Endothelial cell of umbilical vein (primary cell): ENCODE measurements at regions not wholly inside any gene's neighbourhood (a gene's known extent, or its start where the extent isn't known, plus 50 kb on each side); places are given as distances from the start of the nearest gene placed in this dataset.

Experiments
- BruUV-seq: library from RNA; stranded (reverse); fragments of 400-500 nt; replicated peaks from 2 replicates; lab custom pipeline; 2021; lab: Mats Ljungman, UMichigan
- CTCF ChIA-PET: fragments of 300-600, 350-600 bp; sonication (Branson Sonifier 250); formaldehyde crosslinking; loops from one replicate; lab custom pipeline; 2021; ENCODE audit warnings: antibody characterized with exemption, inconsistent platforms; lab: Charles Lee
- POLR2A ChIA-PET: fragments of 300-600, 350-600 bp; sonication (Branson Sonifier 250); formaldehyde crosslinking; loops from one replicate; lab custom pipeline; 2021; ENCODE audit warnings: antibody characterized with exemption, inconsistent platforms; lab: Charles Lee
- DNase-seq: peaks from one replicate; pipeline ENCODE4 v3.0.0-alpha.2; 2011; ENCODE audit warnings: low read depth, low spot score
- FAIRE-seq: peaks from 2 replicates; lab custom pipeline; 2011; peaks lifted over from hg19 to GRCh38; lab: Jason Lieb, UNC
- H2AFZ ChIP-seq: 2 replicates; pipeline ENCODE4 v1.6.0; 2012; ENCODE audit warnings: low read depth, low read length, control low read depth, inconsistent platforms
- H3K27ac ChIP-seq: 2 replicates; pipeline ENCODE4 v1.5.1; 2011; ENCODE audit warnings: low read depth, mild to moderate bottlenecking, control low read depth, low read length, moderate library complexity; ENCODE audit not compliant: insufficient read depth
- H3K27me3 ChIP-seq, 2 experiments: 2 replicates each; pipeline versions ENCODE4 v1.6.0 to v1.6.1; 2011; ENCODE audit warnings: low read length in 2 of 2, mixed read lengths in 1 of 2; ENCODE audit not compliant: control insufficient read depth in 2 of 2, insufficient read depth in 2 of 2
- H3K36me3 ChIP-seq, 2 experiments: 2 replicates in 1 of 2; 3 replicates in 1 of 2; pipeline ENCODE4 v1.5.1; 2011; ENCODE audit warnings: low read length in 2 of 2, mild to moderate bottlenecking in 1 of 2, moderate library complexity in 1 of 2; ENCODE audit not compliant: control insufficient read depth in 2 of 2, insufficient read depth in 2 of 2; ENCODE audit errors: extremely low read depth in 1 of 2
- H3K4me1 ChIP-seq: 3 replicates; pipeline ENCODE4 v1.5.1; 2011; ENCODE audit warnings: mild to moderate bottlenecking, low read length; ENCODE audit not compliant: control insufficient read depth, insufficient read depth; ENCODE audit errors: extremely low read depth
- H3K4me2 ChIP-seq: 2 replicates; pipeline ENCODE4 v1.6.1; 2011; ENCODE audit warnings: low read length, control low read depth, mixed read lengths; ENCODE audit not compliant: insufficient read depth
- H3K4me3 ChIP-seq, 3 experiments: fragments of 200-600 bp in 1 of 3; sonication (generic), shearing (Covaris generic) in 1 of 3; replicated peaks in 1 of 3; 2 replicates each; pipeline ENCODE4 v1.5.1; 2011 to 2016; ENCODE audit warnings: control low read depth in 3 of 3, low read length in 3 of 3, mild to moderate bottlenecking in 2 of 3, inconsistent platforms in 1 of 3, low read depth in 1 of 3, moderate library complexity in 1 of 3; ENCODE audit not compliant: insufficient read depth in 1 of 3
- H3K79me2 ChIP-seq: 2 replicates; pipeline ENCODE4 v1.6.0; 2012; ENCODE audit warnings: low read length, inconsistent platforms; ENCODE audit not compliant: control insufficient read depth, insufficient read depth
- H3K9ac ChIP-seq: replicated peaks from 2 replicates; pipeline ENCODE3; 2011; ENCODE audit warnings: low read length, control low read depth; ENCODE audit not compliant: insufficient read depth; ENCODE audit errors: extremely low read depth
- H3K9me1 ChIP-seq: replicated peaks from 3 replicates; pipeline ENCODE4 v1.6.0; 2011; ENCODE audit warnings: mild to moderate bottlenecking, low read length; ENCODE audit not compliant: control insufficient read depth, insufficient read depth; ENCODE audit errors: extremely low read depth
- H3K9me3 ChIP-seq: replicated peaks from 2 replicates; pipeline ENCODE4 v1.5.1; 2012; ENCODE audit warnings: low read length, inconsistent platforms; ENCODE audit not compliant: control insufficient read depth, insufficient read depth
- H4K20me1 ChIP-seq: replicated peaks from 2 replicates; pipeline ENCODE3; 2011; ENCODE audit warnings: mild to moderate bottlenecking, low read length; ENCODE audit not compliant: control insufficient read depth, insufficient read depth; ENCODE audit errors: extremely low read depth
- EZH2 ChIP-seq: IDR thresholded peaks from 2 replicates; pipeline ENCODE4 v1.6.1; 2012; ENCODE audit warnings: borderline replicate concordance, low read depth, mild to moderate bottlenecking, moderate library complexity, low read length, inconsistent platforms; ENCODE audit not compliant: severe bottlenecking
- FOS ChIP-seq: IDR thresholded peaks from 2 replicates; pipeline ENCODE4 v1.6.1; 2011; ENCODE audit warnings: mild to moderate bottlenecking, low read length, moderate library complexity, borderline replicate concordance; ENCODE audit not compliant: insufficient read depth
- GATA2 ChIP-seq: IDR thresholded peaks from 2 replicates; pipeline ENCODE4 v1.7.0; 2011; ENCODE audit warnings: low read depth, mild to moderate bottlenecking, moderate library complexity, mixed read lengths, low read length; ENCODE audit not compliant: insufficient read length, insufficient read depth
- JUN ChIP-seq: IDR thresholded peaks from 2 replicates; pipeline ENCODE4 v1.6.1; 2011; ENCODE audit warnings: borderline replicate concordance, low read depth; ENCODE audit not compliant: insufficient read length, insufficient read depth
- MYC ChIP-seq: IDR thresholded peaks from one replicate; pipeline ENCODE4 v1.6.1; 2011; ENCODE audit warnings: mild to moderate bottlenecking, low read depth, low read length
- POLR2A ChIP-seq: IDR thresholded peaks from 2 replicates; pipeline ENCODE4 v1.6.1; 2012; ENCODE audit warnings: low read depth, mild to moderate bottlenecking, control low read depth, low read length
- POLR2AphosphoS5 ChIP-seq: IDR thresholded peaks from 2 replicates; pipeline ENCODE4 v1.6.1; 2012; ENCODE audit warnings: low read depth, mild to moderate bottlenecking, control low read depth, low read length, moderate library complexity; ENCODE audit not compliant: insufficient read depth
- dilution Hi-C: fragments of 300-500 bp; cut with MboI; formaldehyde crosslinking; loops from one replicate; pipeline ENCODE4 v1.15.0; 2019; ENCODE audit warnings: low sequenced_read_pairs; ENCODE audit not compliant: extremely low pct_ligation_motif_present
- intact Hi-C: fragments of 100-400 bp; cut with micrococcal nuclease; formaldehyde crosslinking; loops from one replicate; pipeline ENCODE4 v1.10.0; 2022

DNA sequence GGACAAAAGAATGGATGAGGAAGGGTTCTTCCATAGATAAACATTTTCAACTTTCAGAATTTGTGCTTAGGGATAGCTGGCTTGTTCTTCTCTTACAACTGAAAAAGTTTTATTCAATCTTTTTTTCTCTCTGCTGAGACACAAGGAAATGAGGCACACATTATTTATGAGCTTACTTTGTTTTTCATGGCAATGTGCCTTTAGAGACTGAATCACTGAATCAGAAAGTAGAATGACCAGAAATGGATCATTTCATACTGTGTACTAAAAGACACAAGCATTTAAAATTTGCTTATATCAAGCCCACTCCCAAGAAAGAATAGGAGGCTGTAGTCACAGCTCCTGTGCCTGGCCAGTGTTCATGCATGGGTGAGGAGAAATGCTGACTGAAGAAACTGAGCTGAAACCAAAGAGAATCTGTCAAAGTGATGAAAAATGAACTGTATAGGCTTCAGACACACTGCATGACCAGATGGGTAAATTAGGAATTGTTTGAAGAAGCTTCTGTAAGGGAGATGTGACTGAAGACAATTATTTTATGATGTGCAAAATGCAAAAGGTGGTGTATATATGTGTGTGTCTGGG lies 413.8 kb downstream of the RAPGEF2 start:
- Histone ChIP-seq H2AFZ (no peak overlapping the region), H3K4me2 (peak overlapping the region; percentile 74), H3K9ac (no peak overlapping the region), H3K27ac (no peak overlapping the region), H3K36me3 (no peaks in the 10 kb centered on the region), H3K79me2 (no peaks in the 10 kb centered on the region), H4K20me1 (no peaks in the 10 kb centered on the region), H3K9me1 (no peaks in the 10 kb centered on the region), H3K4me3 (no peak overlapping the region), H3K27me3 (no peaks in the 10 kb centered on the region), H3K9me3 (no peaks in the 10 kb centered on the region), H3K4me1 (peaks cover 25% of the 10 kb centered on the region)
- POLR2A ChIA-PET, result interaction anchor here (1.2 kb wide), 1 partner anchor 12 kb away, joined by 6 read pairs; no protein-coding TSS in a partner anchor
- TF ChIP-seq FOS (peak; percentile 72), JUN (peak; percentile 17), MYC (no peak), POLR2A (no peak)
- dilution Hi-C loops (no loop called here), intact Hi-C loops (loop anchor here (1.0 kb wide), 1 partner anchor 12 kb away; no protein-coding TSS in a partner anchor)
- DNase-seq (peak; percentile 75), FAIRE-seq (peak; percentile 66)
- CTCF ChIA-PET, result interaction anchor here (1.1 to 3.6 kb wide), 4 partner anchors 9 to 430 kb away, joined by 3 to 28 read pairs (median 7); no protein-coding TSS in a partner anchor
- no TSS peak for BruUV-seq

DNA sequence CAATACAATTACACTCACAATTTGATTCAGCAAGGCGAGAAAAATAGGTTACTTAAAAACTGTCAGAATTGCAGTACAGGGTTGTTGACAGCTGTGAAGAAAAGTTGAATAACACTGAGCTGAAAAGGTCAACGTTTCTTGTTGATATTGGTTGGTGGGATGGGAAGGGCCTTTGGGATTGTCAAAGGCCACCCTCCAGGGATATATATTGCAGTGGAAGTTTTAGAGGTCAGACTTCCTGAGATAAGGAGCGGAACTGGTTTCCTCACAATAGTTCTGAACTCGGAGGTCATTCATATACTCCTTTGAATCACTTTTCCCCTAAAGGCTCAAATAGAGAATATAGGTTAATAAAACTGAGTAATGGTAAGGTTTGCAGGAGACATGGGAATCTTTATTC lies 417.2 kb downstream of the RAPGEF2 start:
- no peak overlapping the region for H3K4me3 ChIP-seq
- intact Hi-C loops (no loop called here), dilution Hi-C loops (no loop called here)
- no peak overlapping the region for H2AFZ ChIP-seq
- peak overlapping the region; percentile 17 for H3K4me2 ChIP-seq
- FAIRE-seq (no peak), DNase-seq (peak; percentile 77)
- no peak overlapping the region for H3K27ac ChIP-seq
- peaks cover 25% of the 10 kb centered on the region for H3K4me1 ChIP-seq
- no peaks in the 10 kb centered on the region for H4K20me1 ChIP-seq
- TF ChIP-seq POLR2AphosphoS5 (peak; percentile 59), GATA2 (peak; percentile 79), EZH2 (no peak)
- CTCF ChIA-PET, result interaction anchor here (1.2 kb wide), 1 partner anchor 15 kb away, joined by 4 read pairs; no protein-coding TSS in a partner anchor
- H3K9me3 ChIP-seq, result no peaks in the 10 kb centered on the region
- H3K79me2 ChIP-seq, result no peaks in the 10 kb centered on the region
- no peak overlapping the region for H3K9ac ChIP-seq
- no peaks in the 10 kb centered on the region for H3K36me3 ChIP-seq
- no peaks in the 10 kb centered on the region for H3K9me1 ChIP-seq
- no TSS peak for BruUV-seq
- POLR2A ChIA-PET, result no interaction called here
- H3K27me3 ChIP-seq, result no peaks in the 10 kb centered on the region
